DOHH2 (cell line): ENCODE measurements at regions not wholly inside any gene's neighbourhood (a gene's known extent, or its start where the extent isn't known, plus 50 kb on each side); places are given as distances from the start of the nearest gene placed in this dataset.
"Not testable (repeated sequence)": the region's sequence is repeated elsewhere in the genome, so short reads cannot be mapped to it uniquely, and the experiment has no call there.

Source experiments
- CTCF ChIP-seq: fragments of 200-600 bp; sonication (generic); IDR thresholded peaks from one replicate; pipeline ENCODE4 v1.5.1; 2014; ENCODE audit warnings: antibody characterized with exemption, mild to moderate bottlenecking, low read depth, low read length; ENCODE audit not compliant: poor library complexity, severe bottlenecking
- EZH2phosphoT487 ChIP-seq: fragments of 200-600 bp; sonication (generic); IDR thresholded peaks from 2 replicates; pipeline ENCODE4 v1.6.1; 2017; ENCODE audit warnings: borderline replicate concordance, mild to moderate bottlenecking, antibody characterized with exemption, low read length, moderate library complexity, mixed read lengths

- peak; percentile 11 for TF ChIP-seq CTCF
- TF ChIP-seq EZH2phosphoT487: not testable (repeated sequence)
Measured at GRCh38 chr9:42798571-42798970, 615.1 kb downstream of the SPATA31A6 start.
